Left lobe of liver (tissue), 2 donors: ENCODE measurements at regions not wholly inside any gene's neighbourhood (a gene's known extent, or its start where the extent isn't known, plus 50 kb on each side); places are given as distances from the start of the nearest gene placed in this dataset.
"Not testable (repeated sequence)": the region's sequence is repeated elsewhere in the genome, so short reads cannot be mapped to it uniquely, and the experiment has no call there.

ENCODE experiments used
- ATAC-seq: fragments of 200-7000 bp; cut with Tn5 transposase; one replicate; pipeline ENCODE4 v1.9.1; 2020; ENCODE audit warnings: mild to moderate bottlenecking, moderate library complexity
- DNase-seq: peaks from one replicate; pipeline ENCODE4 v3.0.0-alpha.2; 2020; ENCODE audit warnings: low spot score
- donor health status: DM: no; HTN: no; CAD: no; lungs with moderate emphysema.
- donor health status: DM: no; HTN: yes; CAD: no.

GRCh38 chr11:33532257-33532656 lies 168.4 kb downstream of the C11orf91 start:
- ATAC-seq = no peak

GRCh38 chr11:33531743-33532181 lies 168.9 kb downstream of the C11orf91 start:
- DNase-seq = no peak
- ATAC-seq = no peak

More at GRCh38 chr11:33532257-33532656, 168.4 kb downstream of the C11orf91 start:
- DNase-seq = no peak

- no peak for ATAC-seq
- no peak for DNase-seq
These were observed 169.8 kb downstream of the C11orf91 start for GRCh38 chr11:33530815-33531214.

GRCh38 chr11:33529461-33529860 lies 171.2 kb downstream of the C11orf91 start:
- no peak for DNase-seq
- ATAC-seq = no peak

GRCh38 chr11:33527738-33528137 lies 172.9 kb downstream of the C11orf91 start:
- not testable (repeated sequence) for ATAC-seq, DNase-seq

- ATAC-seq = no peak
- no peak for DNase-seq
These were observed 174.8 kb downstream of the C11orf91 start for GRCh38 chr11:33525789-33526188.

- ATAC-seq = no peak
- DNase-seq = no peak
These were observed 179.2 kb downstream of the C11orf91 start for GRCh38 chr11:33521384-33521783.

GRCh38 chr11:33520112-33520511 lies 180.5 kb downstream of the C11orf91 start:
- no peak for ATAC-seq
- DNase-seq = no peak

- no peak for DNase-seq
- no peak for ATAC-seq
These were observed 185.3 kb downstream of the C11orf91 start for GRCh38 chr11:33515347-33515746.

GRCh38 chr11:33514079-33514925 lies 186.3 kb downstream of the C11orf91 start:
- ATAC-seq (no peak), DNase-seq (no peak)

- no peak for DNase-seq
- no peak for ATAC-seq
These were observed 191.0 kb downstream of the C11orf91 start for GRCh38 chr11:33509632-33510031.

- DNase-seq (no peak), ATAC-seq (peak; percentile 72)
These were observed 192.7 kb downstream of the C11orf91 start for GRCh38 chr11:33507967-33508366.

- no peak for ATAC-seq
These were observed 193.3 kb downstream of the C11orf91 start for GRCh38 chr11:33507356-33507755.

GRCh38 chr11:33505093-33505492 lies 195.5 kb downstream of the C11orf91 start:
- ATAC-seq (no peak), DNase-seq (no peak)

More at GRCh38 chr11:33507356-33507755, 193.3 kb downstream of the C11orf91 start:
- DNase-seq = no peak

GRCh38 chr11:33500861-33501479 lies 199.7 kb downstream of the C11orf91 start:
- DNase-seq = no peak
- ATAC-seq = no peak

GRCh38 chr11:33500332-33500731 lies 200.3 kb downstream of the C11orf91 start:
- no peak for ATAC-seq
- DNase-seq = no peak

- ATAC-seq (no peak), DNase-seq (no peak)
These were observed 208.0 kb downstream of the C11orf91 start for GRCh38 chr11:33492596-33492995.

GRCh38 chr11:33490842-33491370 lies 209.7 kb downstream of the C11orf91 start:
- DNase-seq = no peak
- no peak for ATAC-seq

- DNase-seq = no peak
- ATAC-seq = no peak
These were observed 211.7 kb downstream of the C11orf91 start for GRCh38 chr11:33488971-33489370.

- DNase-seq = no peak
- ATAC-seq = no peak
These were observed 220.0 kb downstream of the C11orf91 start for GRCh38 chr11:33480626-33481025.

GRCh38 chr11:33479231-33479630 lies 221.4 kb downstream of the C11orf91 start:
- ATAC-seq = no peak
- DNase-seq = no peak

- ATAC-seq = peak; percentile 88
- peak; percentile 45 for DNase-seq
These were observed 221.0 kb downstream of the HIPK3 start for GRCh38 chr11:33478111-33478573.
